ENCODE measurements at regions not wholly inside any gene's neighbourhood (a gene's known extent, or its start where the extent isn't known, plus 50 kb on each side); places are given as distances from the start of the nearest gene placed in this dataset.
"Not testable (repeated sequence)": the region's sequence is repeated elsewhere in the genome, so short reads cannot be mapped to it uniquely, and the experiment has no call there.

DNA sequence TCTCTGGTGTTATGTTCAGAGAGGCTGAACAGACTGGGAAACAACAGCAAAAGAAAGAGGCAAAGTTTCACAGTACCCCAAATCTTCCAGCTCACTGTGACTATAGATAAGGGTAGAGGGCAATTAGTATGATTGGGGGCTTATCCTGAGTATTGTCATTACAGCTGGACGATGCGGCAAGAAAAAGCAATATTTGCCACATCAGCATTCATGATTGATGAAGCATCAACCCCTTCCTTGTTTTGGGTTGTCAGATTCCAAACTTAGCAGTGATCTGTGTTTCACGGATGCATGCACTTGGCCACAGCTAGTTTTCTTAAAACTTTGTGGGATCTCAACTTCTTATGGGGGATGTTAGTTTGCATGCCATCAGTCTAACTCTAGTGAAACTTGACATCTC, 348.8 kb upstream of the SLITRK5 start:
- no peak overlapping the region for H3K4me3 ChIP-seq (ENCODE audit: low read length)
- DNase-seq (ENCODE audit: low read depth) = no peak
- TF ChIP-seq, protein P1, sequence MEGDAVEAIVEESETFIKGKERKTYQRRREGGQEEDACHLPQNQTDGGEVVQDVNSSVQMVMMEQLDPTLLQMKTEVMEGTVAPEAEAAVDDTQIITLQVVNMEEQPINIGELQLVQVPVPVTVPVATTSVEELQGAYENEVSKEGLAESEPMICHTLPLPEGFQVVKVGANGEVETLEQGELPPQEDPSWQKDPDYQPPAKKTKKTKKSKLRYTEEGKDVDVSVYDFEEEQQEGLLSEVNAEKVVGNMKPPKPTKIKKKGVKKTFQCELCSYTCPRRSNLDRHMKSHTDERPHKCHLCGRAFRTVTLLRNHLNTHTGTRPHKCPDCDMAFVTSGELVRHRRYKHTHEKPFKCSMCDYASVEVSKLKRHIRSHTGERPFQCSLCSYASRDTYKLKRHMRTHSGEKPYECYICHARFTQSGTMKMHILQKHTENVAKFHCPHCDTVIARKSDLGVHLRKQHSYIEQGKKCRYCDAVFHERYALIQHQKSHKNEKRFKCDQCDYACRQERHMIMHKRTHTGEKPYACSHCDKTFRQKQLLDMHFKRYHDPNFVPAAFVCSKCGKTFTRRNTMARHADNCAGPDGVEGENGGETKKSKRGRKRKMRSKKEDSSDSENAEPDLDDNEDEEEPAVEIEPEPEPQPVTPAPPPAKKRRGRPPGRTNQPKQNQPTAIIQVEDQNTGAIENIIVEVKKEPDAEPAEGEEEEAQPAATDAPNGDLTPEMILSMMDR (IDR thresholded peaks at IDR 0.05; ENCODE audit: insufficient read depth, low read depth, low read length, missing control alignments) = no peak

DNA sequence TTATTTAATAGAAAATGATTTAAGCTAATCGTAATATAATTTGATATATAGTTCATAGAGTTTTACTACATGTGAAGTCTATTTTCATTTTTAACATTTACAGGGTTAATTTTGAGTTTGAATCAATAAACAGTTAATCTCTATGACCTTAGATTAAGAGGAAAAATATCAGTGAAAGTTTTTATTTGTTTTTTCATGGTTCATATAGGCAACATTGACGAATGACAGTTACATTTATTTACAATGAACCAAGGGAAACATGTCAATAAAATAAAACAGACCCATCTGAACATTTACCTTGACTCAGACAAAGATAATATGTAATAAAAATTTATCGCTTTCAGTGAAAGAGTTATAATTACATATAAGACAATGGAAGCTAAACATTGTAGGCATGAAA, 346.6 kb upstream of the SLITRK5 start:
- TF ChIP-seq, protein P1 (IDR thresholded peaks at IDR 0.05; ENCODE audit: insufficient read depth, low read depth, low read length, missing control alignments) = no peak
- H3K4me3 ChIP-seq (ENCODE audit: low read length) = no peak overlapping the region

DNA sequence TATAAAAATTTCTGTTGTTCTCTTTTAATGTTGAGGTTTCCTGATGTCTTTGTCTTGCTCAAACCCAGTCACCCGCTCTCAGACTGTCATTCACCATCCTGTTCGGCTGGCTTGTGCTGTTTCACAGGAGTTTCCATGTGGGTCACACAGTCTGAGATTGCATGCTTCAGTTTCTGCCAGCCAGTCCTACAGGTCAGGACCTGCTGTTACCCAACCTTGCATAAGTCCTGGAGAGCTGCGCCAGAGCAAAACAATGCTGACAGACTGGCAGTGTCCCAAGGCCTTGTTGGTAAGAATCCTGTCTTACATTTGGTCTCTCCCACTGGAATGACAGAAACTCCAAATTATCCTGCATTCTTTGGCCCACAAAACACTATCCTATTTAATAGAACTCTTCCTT, 340.0 kb upstream of the SLITRK5 start:
- no peak overlapping the region for H3K4me3 ChIP-seq (ENCODE audit: low read length)
- TF ChIP-seq, protein P1 (IDR thresholded peaks at IDR 0.05; ENCODE audit: insufficient read depth, low read depth, low read length, missing control alignments) = no peak
- DNase-seq (ENCODE audit: low read depth) = peak; percentile 98

More for the DNA sequence above, 346.6 kb upstream of the SLITRK5 start:
- no peak for DNase-seq (ENCODE audit: low read depth)

DNA sequence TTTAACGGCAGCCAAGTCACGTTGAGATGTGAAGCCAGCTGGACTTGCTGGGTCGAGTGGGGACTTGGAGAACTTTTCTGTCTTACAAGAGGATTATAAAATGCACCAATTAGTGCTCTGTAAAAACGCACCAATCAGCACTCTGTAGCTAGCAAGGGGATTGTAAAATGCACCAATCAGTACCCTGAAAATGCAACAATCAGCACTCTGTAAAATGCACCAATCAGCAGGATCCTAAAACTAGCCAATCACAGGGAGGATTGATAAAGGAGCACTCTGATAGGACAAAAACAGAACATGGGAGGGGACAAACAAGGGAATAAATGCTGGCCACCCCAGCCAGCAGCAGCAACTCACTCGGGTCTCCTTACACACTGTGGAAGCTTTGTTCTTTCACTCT, 337.6 kb upstream of the SLITRK5 start:
- no peak for DNase-seq (ENCODE audit: low read depth)
- TF ChIP-seq, protein P1 (IDR thresholded peaks at IDR 0.05; ENCODE audit: insufficient read depth, low read depth, low read length, missing control alignments) = no peak
- H3K4me3 ChIP-seq (ENCODE audit: low read length) = no peak overlapping the region

DNA sequence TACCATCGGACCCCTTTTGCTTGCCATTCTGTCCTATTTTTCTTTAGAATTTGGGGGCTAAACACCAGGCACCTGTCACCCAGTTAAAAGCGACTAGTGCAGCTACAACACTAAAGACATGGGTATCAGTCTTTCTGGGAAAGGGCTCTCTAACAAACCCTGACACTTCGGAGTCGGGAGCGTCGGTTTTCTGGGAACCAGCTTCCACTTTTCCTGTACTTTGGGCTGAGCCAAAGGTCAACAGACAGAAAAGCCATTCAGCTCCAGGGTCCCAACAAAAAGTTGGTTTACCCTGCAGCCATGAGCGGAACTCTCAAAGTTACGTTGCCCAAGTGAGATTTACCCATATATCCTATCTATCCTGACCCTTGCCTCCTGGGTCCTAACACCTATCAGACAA, 337.0 kb upstream of the SLITRK5 start:
- DNase-seq (ENCODE audit: low read depth) = no peak
- TF ChIP-seq, protein P1 (IDR thresholded peaks at IDR 0.05; ENCODE audit: insufficient read depth, low read depth, low read length, missing control alignments) = no peak
- no peak overlapping the region for H3K4me3 ChIP-seq (ENCODE audit: low read length)

DNA sequence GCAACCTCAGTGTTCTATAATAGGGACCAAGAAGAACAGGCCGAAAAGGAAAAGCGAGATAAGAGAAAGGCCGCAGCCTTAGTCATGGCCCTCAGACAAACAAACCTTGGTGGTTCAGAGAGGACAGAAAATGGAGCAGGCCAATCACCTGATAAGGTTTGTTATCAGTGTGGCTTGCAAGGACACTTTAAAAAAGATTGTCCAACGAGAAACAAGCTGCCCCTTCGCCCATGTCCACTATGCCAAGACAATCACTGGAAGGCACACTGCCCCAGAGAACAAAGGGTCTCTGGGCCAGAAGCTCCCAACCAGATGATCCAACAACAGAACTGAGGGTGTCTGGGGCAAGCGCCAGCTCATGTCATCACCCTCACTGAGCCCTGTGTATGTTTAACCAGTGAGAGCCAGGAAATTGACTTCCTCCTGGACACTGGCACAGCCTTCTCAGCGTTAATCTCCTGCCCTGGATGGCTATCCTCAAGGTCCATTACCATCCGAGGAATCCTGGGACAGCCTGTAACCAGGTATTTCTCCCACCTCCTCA, 334.8 kb upstream of the SLITRK5 start:
- not testable (repeated sequence) for H3K4me3 ChIP-seq (ENCODE audit: low read length); DNase-seq (ENCODE audit: low read depth)

DNA sequence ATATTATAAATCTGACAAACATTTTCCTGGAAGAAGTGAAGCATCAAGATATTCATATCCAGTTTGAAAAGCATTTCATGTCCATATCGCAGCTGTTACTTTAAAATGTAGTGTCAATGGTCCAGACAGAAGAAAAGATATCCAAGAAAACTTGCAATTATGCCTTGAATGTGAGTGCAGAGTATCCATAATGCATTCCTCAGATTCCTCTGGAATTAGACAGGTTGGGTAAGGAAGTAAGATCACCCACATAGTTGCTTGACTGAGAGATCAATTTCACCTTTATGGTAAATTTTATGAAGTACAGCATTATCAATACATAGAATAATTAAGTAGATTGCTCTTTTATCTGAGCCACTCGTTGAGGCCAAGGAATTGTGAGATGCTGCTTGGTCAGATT, 327.0 kb upstream of the SLITRK5 start:
- TF ChIP-seq, protein P1 (IDR thresholded peaks at IDR 0.05; ENCODE audit: insufficient read depth, low read depth, low read length, missing control alignments) = no peak
- peak; percentile 16 for DNase-seq (ENCODE audit: low read depth)
- no peak overlapping the region for H3K4me3 ChIP-seq (ENCODE audit: low read length)
